Neutrophil (primary cell): ENCODE measurements at regions not wholly inside any gene's neighbourhood (a gene's known extent, or its start where the extent isn't known, plus 50 kb on each side); places are given as distances from the start of the nearest gene placed in this dataset.

ENCODE experiments used
- H3K27ac ChIP-seq: fragments of 200-600 bp; sonication (generic); 2 replicates; pipeline ENCODE4 v1.5.1; 2016; ENCODE audit warnings: mild to moderate bottlenecking, moderate library complexity
- H3K27me3 ChIP-seq: fragments of 200-600 bp; sonication (generic); 2 replicates; pipeline ENCODE4 v1.6.0; 2016; ENCODE audit warnings: mild to moderate bottlenecking
- H3K36me3 ChIP-seq: fragments of 200-600 bp; sonication (generic); 2 replicates; pipeline ENCODE4 v1.5.1; 2017
- H3K4me1 ChIP-seq, 2 experiments: fragments of 200-600 bp in 1 of 2; sonication (generic) in 1 of 2; 1 replicate in 1 of 2; 2 replicates in 1 of 2; pipeline versions ENCODE4 v1.5.1 to v1.6.1; 2013 to 2016; ENCODE audit warnings: low read depth in 1 of 2, low read length in 1 of 2, mild to moderate bottlenecking in 1 of 2, moderate library complexity in 1 of 2; ENCODE audit not compliant: control insufficient read depth in 1 of 2, insufficient read depth in 1 of 2
- H3K4me3 ChIP-seq, 2 experiments: fragments of 200-600 bp in 1 of 2; sonication (generic) in 1 of 2; 1 replicate in 1 of 2; 2 replicates in 1 of 2; pipeline ENCODE4 v1.5.1; 2013 to 2016; ENCODE audit warnings: low read depth in 1 of 2, low read length in 1 of 2, mild to moderate bottlenecking in 1 of 2, moderate library complexity in 1 of 2
- H3K9me3 ChIP-seq: fragments of 200-600 bp; sonication (generic); 2 replicates; pipeline ENCODE4 v1.5.1; 2016
- TF ChIP-seq, protein P1 (sequence below): fragments of 200-600 bp; sonication (generic); IDR thresholded peaks from 2 replicates; pipeline ENCODE4 v1.5.1; 2016; ENCODE audit warnings: antibody characterized with exemption

DNA sequence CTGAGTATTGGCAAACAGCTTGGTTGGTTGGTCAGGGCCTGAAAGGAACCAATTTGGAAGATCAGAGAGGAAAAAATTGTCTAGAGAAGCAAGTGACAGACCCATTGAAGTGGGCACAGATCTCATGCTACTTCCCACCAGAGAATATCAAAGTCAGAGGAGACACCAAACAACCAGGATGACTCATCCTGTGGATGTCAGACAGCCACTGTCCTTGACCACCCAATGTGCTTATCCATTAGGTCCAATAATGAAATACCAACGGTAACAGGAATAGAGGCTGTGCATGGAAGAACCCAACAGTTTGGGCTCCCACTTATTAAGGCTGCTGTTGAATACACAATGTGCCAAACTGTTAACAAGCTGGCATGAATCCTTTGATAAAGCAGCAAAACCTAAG is 323.1 kb upstream of the ATP11B start:
- Histone ChIP-seq H3K27me3 (no peaks in the 10 kb centered on the region), H3K36me3 (no peaks in the 10 kb centered on the region), H3K27ac (no peak overlapping the region), H3K9me3 (no peaks in the 10 kb centered on the region), H3K4me1 (no peaks in the 10 kb centered on the region), H3K4me3 (no peak overlapping the region)
- TF ChIP-seq, protein P1, sequence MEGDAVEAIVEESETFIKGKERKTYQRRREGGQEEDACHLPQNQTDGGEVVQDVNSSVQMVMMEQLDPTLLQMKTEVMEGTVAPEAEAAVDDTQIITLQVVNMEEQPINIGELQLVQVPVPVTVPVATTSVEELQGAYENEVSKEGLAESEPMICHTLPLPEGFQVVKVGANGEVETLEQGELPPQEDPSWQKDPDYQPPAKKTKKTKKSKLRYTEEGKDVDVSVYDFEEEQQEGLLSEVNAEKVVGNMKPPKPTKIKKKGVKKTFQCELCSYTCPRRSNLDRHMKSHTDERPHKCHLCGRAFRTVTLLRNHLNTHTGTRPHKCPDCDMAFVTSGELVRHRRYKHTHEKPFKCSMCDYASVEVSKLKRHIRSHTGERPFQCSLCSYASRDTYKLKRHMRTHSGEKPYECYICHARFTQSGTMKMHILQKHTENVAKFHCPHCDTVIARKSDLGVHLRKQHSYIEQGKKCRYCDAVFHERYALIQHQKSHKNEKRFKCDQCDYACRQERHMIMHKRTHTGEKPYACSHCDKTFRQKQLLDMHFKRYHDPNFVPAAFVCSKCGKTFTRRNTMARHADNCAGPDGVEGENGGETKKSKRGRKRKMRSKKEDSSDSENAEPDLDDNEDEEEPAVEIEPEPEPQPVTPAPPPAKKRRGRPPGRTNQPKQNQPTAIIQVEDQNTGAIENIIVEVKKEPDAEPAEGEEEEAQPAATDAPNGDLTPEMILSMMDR, result no peak

DNA sequence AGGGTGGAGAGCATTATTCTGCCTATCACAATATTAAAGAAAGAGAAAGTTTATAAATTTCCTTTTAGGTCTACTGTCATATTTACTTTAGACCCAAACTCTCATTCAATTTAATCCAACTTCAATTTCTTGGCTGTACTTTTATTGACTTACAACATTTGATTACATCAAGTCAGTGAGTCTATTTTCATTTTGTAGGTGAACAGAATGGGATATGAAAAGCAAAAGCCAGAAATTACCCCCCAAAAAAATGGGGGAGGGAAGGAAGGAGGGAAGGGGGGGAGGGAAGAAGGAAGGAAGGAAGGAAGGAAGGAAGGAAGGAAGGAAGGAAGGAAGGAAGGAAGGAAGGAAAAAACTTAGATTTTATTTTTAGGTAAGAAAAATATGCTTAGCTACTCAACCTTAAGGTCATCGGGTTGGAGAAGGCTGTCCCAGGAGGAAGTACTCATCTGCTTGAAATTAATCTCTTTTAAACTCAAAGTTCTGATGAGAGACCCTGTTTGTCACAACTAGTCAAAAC is 320.1 kb upstream of the ATP11B start:
- Histone ChIP-seq H3K9me3 (no peaks in the 10 kb centered on the region), H3K27ac (no peak overlapping the region), H3K36me3 (no peaks in the 10 kb centered on the region), H3K4me1 (no peaks in the 10 kb centered on the region), H3K27me3 (no peaks in the 10 kb centered on the region), H3K4me3 (no peak overlapping the region)
- TF ChIP-seq, protein P1, result no peak

DNA sequence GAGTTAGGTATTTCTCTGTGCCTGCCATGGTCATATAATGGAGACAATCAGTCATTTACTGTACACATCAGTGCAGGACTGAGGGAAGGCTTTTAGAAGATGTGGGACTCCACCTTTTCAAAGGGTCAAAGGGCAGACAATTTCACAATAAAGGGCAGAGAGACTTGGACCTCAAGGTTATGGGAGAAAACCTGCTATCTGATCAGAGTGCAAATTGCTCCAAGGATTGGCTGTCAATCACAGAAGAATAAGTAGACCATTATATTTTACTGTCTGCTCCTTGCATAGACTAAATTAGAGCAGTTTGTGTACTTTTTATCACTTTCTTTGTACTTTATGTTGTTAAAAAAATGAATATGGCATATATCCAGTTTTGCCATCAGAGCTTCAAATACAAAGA is 314.9 kb upstream of the ATP11B start:
- TF ChIP-seq, protein P1, result no peak
- Histone ChIP-seq H3K4me1 (no peaks in the 10 kb centered on the region), H3K36me3 (no peaks in the 10 kb centered on the region)

DNA sequence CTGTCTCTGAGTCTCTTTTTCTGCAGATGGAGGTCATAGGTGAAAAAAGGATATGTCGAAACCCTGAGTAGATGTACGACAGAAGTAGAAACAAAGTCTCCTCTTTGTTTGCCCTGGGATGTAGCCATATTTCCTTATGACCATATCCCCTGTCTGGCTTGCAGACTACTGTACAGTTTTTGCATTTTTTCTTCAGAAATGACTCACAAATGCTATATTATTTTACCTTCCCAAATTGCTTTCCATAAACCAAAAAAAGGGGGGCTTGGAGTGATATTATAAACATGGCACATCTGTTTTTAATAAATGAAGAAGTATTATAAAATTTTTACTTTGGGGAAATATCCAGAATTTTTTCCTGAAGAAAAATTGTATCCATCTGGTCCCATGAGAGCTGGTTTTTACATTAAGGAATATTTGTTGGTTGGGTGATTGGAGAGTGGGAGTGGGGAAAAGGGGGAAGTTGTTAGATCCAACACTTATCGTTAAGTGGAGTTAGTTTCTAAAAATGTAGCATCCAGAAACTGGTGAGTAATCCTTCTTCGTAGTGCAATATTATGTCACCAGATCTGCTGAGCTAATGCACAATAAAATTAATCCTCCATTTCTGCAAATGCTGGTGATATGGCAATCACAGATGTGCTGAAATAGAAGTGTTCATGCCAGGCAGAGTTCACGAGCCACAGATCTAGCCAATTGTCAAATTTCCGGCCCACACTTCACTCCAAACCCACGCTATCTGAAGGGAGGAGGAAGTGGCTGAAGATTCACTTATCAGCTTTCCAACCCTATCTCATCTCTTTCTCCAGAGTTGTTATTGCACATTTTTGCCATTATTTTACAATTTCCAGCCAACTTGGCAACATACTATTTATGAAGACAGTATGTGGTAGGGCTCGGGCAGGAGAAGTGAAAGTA is 313.6 kb upstream of the ATP11B start:
- H3K4me3 ChIP-seq, result no peak overlapping the region
- H3K27ac ChIP-seq, result no peak overlapping the region
- H3K36me3 ChIP-seq, result no peaks in the 10 kb centered on the region
- no peaks in the 10 kb centered on the region for H3K9me3 ChIP-seq
- no peaks in the 10 kb centered on the region for H3K4me1 ChIP-seq
- H3K27me3 ChIP-seq, result no peaks in the 10 kb centered on the region
- TF ChIP-seq, protein P1, result no peak

More for the DNA sequence above, 314.9 kb upstream of the ATP11B start:
- no peaks in the 10 kb centered on the region for H3K27me3 ChIP-seq
- H3K27ac ChIP-seq, result no peak overlapping the region
- no peak overlapping the region for H3K4me3 ChIP-seq
- H3K9me3 ChIP-seq, result no peaks in the 10 kb centered on the region

DNA sequence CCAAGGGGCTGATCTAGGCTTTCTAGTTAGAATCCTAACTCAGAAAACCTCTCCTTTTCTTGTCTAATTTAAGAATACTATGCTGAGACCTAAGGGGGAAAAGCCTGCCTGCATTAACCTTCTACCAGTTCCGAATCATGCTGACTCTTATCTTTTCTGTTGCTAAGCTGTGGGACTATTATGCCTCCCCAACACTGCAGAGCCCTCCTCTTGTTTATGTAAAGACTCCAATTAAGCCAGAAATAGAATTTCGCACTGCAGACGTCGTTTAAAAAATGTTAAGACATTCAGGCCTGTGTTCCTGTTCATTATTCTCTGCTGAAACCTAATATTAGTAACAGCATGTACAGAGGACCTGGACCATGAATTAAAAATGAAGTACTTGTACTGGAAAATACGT is 310.6 kb upstream of the ATP11B start:
- no peak overlapping the region for H3K27ac ChIP-seq
- H3K9me3 ChIP-seq, result no peaks in the 10 kb centered on the region
- TF ChIP-seq, protein P1, result no peak
- no peak overlapping the region for H3K4me3 ChIP-seq
- no peaks in the 10 kb centered on the region for H3K27me3 ChIP-seq
- no peaks in the 10 kb centered on the region for H3K4me1 ChIP-seq
- no peaks in the 10 kb centered on the region for H3K36me3 ChIP-seq
